Muscle of leg (tissue), 3 donors: ENCODE measurements at regions not wholly inside any gene's neighbourhood (a gene's known extent, or its start where the extent isn't known, plus 50 kb on each side); places are given as distances from the start of the nearest gene placed in this dataset.
A peak's percentile ranks its signal among the peaks of the same experiment; 100 is the strongest.

Experiments used
- DNase-seq: peaks from one replicate; pipeline ENCODE4 v3.0.0; 2013
- H3K27ac ChIP-seq: one replicate; pipeline ENCODE4 v1.5.1; 2013; ENCODE audit warnings: mild to moderate bottlenecking, low read length, control low read depth
- H3K27me3 ChIP-seq: one replicate; pipeline ENCODE4 v1.6.1; 2013; ENCODE audit warnings: low read length; ENCODE audit not compliant: control insufficient read depth, insufficient read depth
- H3K36me3 ChIP-seq: one replicate; pipeline ENCODE4 v1.6.1; 2013; ENCODE audit warnings: low read length; ENCODE audit not compliant: control insufficient read depth, insufficient read depth
- H3K4me1 ChIP-seq: one replicate; pipeline ENCODE4 v1.6.1; 2013; ENCODE audit warnings: low read length; ENCODE audit not compliant: control insufficient read depth, insufficient read depth
- H3K4me3 ChIP-seq: one replicate; pipeline ENCODE4 v1.5.1; 2013; ENCODE audit warnings: low read length, control low read depth
- H3K9me3 ChIP-seq: replicated peaks from 2 replicates; pipeline ENCODE4 v1.6.1; 2013; ENCODE audit warnings: low read depth, low read length; ENCODE audit not compliant: control insufficient read depth
- WGBS: methylation state at CpG from one replicate; pipeline ENCODE4 v1.1.5; 2013; ENCODE audit warnings: missing lambda C conversion rate; ENCODE audit not compliant: insufficient coverage; 5-methylcytosine and 5-hydroxymethylcytosine counted together

GRCh38 chr13:80419416-80419815 lies 78.5 kb upstream of the SPRY2 start:
- WGBS = no CpG with 5 or more reads among the region's 2 CpGs
- H3K27me3 ChIP-seq = no peaks in the 10 kb centered on the region

GRCh38 chr13:80413611-80414010 lies 72.7 kb upstream of the SPRY2 start:
- Histone ChIP-seq H3K4me3 (no peak overlapping the region), H3K9me3 (no peaks in the 10 kb centered on the region), H3K4me1 (no peaks in the 10 kb centered on the region), H3K36me3 (no peaks in the 10 kb centered on the region), H3K27ac (no peak overlapping the region), H3K27me3 (no peaks in the 10 kb centered on the region)
- DNase-seq = no peak

More at GRCh38 chr13:80419416-80419815, 78.5 kb upstream of the SPRY2 start:
- Histone ChIP-seq H3K36me3 (no peaks in the 10 kb centered on the region), H3K9me3 (peaks cover 9% of the 10 kb centered on the region), H3K4me1 (no peaks in the 10 kb centered on the region), H3K27ac (no peak overlapping the region), H3K4me3 (no peak overlapping the region)
- DNase-seq = no peak

GRCh38 chr13:80408270-80408669 lies 67.3 kb upstream of the SPRY2 start:
- H3K4me3 ChIP-seq = no peak overlapping the region
- DNase-seq = no peak
- WGBS = 100% methylated on average over 2 of the region's 5 CpGs
- H3K27me3 ChIP-seq = no peaks in the 10 kb centered on the region
- no peaks in the 10 kb centered on the region for H3K9me3 ChIP-seq
- H3K36me3 ChIP-seq = no peaks in the 10 kb centered on the region
- H3K27ac ChIP-seq = no peak overlapping the region
- no peaks in the 10 kb centered on the region for H3K4me1 ChIP-seq

GRCh38 chr13:80400865-80401426 lies 60.0 kb upstream of the SPRY2 start:
- no peak overlapping the region for H3K4me3 ChIP-seq
- no peaks in the 10 kb centered on the region for H3K27me3 ChIP-seq
- no peaks in the 10 kb centered on the region for H3K9me3 ChIP-seq
- no peaks in the 10 kb centered on the region for H3K4me1 ChIP-seq
- H3K27ac ChIP-seq = no peak overlapping the region
- no peak for DNase-seq
- H3K36me3 ChIP-seq = no peaks in the 10 kb centered on the region
- WGBS = no CpG with 5 or more reads among the region's 5 CpGs

GRCh38 chr13:80400164-80400864 lies 59.4 kb upstream of the SPRY2 start:
- WGBS = no CpG with 5 or more reads among the region's 3 CpGs
- Histone ChIP-seq H3K27ac (no peak overlapping the region), H3K36me3 (no peaks in the 10 kb centered on the region), H3K4me3 (no peak overlapping the region), H3K27me3 (no peaks in the 10 kb centered on the region), H3K9me3 (no peaks in the 10 kb centered on the region), H3K4me1 (no peaks in the 10 kb centered on the region)
- DNase-seq = no peak

- Histone ChIP-seq H3K4me3 (no peak overlapping the region), H3K27me3 (no peaks in the 10 kb centered on the region), H3K9me3 (peaks cover 3% of the 10 kb centered on the region), H3K36me3 (no peaks in the 10 kb centered on the region), H3K4me1 (no peaks in the 10 kb centered on the region), H3K27ac (no peak overlapping the region)
- DNase-seq = peak; percentile 18
- WGBS = 63% methylated on average over 7 of the region's 13 CpGs
These were observed 58.6 kb upstream of the SPRY2 start for GRCh38 chr13:80399340-80400163.
